Stimulated activated CD8-positive, alpha-beta memory T cell treated with anti-CD3 and anti-CD28 coated beads, Interleukin-4, amount 100 ng/mL, for 4 hours (primary cell): ENCODE measurements at regions not wholly inside any gene's neighbourhood (a gene's known extent, or its start where the extent isn't known, plus 50 kb on each side); places are given as distances from the start of the nearest gene placed in this dataset.

Source experiments
- DNase-seq, 2 donors: peaks; one replicate each; pipeline ENCODE4 v3.0.0-alpha.2; 2020; ENCODE audit warnings: low read depth in 2 of 2, low spot score in 1 of 2

DNA sequence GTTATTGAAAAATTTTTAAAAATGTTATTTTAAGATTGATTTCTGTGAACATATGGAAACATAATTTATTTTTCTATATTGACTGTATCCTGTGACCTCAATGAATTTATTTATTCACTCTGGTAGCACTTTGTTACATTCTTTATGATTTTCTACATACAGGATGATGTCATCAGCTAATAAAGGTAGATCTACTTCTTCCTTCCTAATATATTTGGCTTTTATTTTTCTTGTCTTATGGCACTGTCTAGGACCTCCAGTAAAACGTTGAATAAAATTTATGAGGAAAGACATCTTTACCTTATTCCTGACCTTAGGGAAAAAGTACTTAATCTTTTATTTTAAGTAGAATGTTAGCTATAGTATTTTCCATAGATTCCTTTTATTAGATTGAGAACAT, 78.8 kb upstream of the MAF start:
- no peak for DNase-seq

DNA sequence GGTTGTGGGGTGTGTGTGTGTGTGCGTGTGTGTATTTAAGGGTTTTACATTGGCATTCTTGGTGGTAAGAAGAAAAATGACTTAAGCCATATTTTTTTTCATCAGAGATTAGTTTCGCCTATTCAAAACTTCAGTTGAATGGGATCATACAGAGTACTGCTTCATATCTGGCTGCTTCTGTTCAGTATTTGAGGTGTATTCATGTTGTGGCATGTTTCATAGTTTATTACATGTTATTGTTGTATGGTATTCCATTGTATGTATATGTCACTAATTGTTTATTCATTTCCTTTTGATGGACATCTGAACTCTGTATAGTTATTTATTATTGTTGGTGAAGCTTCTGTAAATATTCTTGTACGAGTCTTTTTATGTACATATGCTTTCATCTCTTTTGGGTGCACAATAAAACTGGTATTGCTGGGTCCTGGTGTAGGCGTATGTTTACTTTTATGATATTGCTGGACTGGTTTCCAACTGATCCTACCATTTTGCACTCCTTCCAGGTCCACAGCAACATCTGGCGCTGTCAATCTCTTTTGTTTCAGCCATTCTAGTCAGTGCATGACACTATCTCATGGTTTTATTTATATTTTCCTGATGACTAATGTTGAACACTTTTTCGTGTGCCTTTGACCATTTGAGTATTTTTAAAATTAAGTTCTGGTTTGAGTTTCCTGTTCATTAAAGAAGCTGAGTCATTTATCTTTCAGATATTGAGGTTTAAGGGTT, 77.4 kb upstream of the MAF start:
- DNase-seq: no peak

DNA sequence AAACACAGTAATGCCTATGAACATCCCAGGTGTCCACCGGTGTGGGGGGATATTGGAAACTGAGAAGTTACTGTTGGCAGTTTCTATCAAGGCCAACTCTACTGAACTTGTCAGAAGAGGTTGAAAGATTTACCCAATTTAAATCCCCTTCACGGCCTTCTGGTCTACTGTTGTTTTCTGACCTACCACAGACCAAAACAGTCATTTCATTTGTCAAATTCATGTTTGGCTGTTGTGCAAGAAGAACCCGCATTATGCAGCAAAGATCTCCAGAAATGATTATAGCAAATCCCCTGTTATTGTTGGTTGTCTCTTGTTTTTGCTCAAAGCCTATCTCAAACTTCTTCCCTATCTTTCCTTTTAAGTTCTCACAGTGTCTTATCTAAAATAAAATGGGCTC, 73.1 kb upstream of the MAF start:
- no peak for DNase-seq

DNA sequence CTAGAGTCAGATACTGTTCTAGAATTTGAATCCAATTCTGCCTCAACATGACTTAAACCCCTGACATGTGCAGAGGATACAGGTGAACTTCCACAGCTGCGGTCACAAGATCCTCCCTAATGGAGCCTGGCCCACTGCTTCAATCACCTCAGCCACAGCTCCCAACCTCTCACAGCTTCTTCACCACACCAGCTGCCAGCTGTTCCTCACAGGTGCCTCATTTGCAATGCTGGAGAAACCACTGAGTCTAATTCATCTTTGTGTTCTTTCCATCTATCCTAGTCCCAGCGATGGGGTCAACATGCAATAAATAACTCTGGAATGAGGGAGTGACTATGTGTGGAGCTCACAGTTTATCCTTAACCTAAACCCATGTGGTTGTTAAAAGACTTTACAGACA, 72.0 kb upstream of the MAF start:
- no peak for DNase-seq

DNA sequence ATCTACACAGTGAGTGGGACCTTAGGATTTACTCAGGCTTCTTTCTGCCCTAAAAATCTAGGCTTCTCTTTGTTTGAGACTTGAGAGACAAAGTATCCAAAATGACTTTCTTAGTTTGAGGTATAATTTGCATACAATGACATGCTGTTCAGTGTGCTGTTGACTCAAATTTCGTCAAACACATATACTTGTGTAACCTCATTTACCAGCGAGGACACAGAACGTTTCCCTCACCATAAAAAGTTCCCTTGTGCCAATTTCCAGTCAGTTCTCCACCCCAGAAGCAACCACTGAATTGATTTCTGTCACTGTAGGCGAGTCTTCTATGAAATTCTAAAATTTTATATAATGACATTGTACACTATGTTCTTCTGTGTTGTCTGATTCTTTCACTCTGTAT, 68.0 kb upstream of the MAF start:
- DNase-seq: no peak

DNA sequence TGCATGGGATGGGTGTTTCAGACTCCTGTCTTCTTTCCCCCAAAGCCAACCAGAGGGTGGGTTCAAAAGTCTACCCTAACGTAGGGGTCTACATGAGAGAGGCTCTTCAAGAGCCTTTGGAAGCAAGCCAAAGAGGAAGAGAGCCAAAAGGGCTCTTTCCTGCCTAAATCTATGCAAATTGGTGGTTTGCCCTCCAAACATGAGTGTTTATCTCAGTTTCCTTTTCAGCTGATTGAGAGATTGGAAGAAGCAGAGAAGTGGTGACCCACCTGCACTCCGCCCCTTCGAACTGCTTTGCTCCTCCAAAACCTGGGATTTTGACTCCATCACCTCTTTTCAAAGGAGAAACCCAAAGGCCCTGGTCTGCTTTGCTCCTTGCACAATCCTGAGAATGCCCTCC, 65.4 kb upstream of the MAF start:
- no peak for DNase-seq

DNA sequence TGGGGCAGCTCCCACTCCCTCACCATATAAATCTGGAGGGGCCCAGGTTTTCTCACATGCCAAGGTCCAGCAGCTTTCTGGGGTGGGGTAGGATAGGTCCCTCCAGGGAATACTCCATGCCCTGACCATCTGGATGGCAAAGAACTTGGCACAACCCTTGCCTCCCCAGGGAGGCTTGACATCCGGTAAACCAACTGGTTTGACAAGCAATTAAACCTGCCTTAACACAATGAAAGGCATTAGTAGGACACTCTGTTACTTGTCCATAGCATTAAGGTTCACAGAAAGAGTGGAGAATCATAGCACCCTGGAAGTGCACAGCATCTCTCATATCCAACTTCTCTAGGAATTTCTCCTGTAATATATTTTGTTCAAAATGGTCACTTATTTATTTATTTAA, 63.9 kb upstream of the MAF start:
- DNase-seq: no peak

DNA sequence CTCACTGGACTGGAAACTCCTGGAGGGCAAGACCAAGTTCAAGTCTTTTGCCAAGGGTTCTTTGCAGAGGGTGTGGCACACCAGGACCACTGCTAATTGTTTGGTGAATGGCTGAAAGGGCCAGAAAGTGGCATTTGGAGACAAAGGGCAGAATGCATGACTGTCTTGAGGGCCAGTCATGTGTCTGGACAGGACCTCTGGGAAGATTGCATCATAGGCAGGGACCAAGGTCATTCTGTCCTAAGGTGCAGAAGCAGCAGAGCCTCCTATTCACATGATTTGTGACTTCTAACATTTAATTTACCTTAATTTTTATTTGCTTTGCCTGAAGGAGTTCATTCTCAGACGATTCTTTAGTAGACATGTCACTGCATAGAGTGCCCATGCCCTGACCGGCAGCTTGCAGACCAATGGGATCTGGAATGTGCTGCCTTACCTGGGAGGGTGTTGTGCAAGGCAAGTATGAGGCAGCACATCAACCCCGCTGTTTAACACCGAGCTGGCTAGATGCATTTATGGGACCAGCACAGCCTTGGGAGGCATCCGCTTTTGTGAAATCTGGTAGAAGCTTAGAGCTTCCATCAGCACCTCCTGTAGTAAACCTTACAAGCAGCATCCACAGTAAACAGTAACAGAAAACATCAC, 62.3 kb upstream of the MAF start:
- DNase-seq: no peak

DNA sequence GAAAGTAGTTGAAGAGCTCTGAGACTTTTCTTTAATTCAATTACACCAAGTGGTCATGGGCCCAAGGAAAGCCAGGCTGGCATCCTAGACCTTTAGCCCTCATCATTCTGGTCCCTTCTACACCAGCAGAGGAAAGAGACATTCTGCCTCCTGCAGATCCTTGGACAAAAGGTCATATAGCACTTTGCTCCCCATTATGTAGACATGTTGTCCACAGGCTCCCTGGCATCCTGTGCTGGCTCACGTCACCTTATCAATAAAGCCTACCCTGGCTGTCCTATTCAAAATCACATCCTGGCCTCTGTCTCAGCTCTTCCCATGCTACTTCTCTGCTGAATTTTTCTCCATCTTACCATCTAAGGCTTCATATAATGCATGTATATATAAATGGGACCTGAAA, 61.6 kb upstream of the MAF start:
- no peak for DNase-seq

DNA sequence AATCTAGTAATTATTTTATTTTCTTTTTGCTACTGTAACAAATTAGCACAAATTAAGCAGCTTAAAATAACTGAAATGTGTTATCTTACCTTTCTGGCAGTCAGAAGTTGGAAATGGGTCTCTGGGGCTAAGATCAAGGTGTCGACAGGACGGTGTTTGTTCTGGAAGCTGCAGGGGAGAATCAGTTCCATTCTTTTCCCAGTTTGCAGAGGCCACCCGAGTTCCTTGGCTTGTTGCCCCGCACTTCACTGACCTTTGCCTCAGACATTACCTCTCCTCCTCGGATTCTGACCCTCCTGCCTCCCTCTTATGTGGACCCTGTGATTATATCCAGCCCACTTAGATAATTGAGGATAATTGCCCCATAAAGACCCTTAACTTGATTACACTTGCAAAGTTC, 61.0 kb upstream of the MAF start:
- no peak for DNase-seq

DNA sequence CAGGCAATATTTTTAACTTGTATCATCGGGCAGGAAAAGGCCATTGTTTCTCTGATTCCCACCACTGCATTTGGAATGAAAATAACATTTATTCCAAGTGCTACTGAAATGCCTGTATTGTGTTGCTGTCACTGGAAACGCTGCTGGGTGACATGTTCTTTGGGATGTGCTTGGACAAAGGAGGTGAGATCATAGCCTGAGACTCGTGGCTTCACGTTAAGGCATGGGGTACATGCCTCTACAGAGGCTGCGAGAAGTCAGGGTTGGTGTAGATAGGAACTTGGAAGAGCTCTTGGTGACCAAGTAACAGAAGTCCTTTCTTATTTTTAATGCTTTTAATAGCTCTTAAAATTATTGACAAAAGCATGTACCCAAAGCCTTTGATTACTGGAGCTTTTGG, 58.8 kb upstream of the MAF start:
- no peak for DNase-seq

DNA sequence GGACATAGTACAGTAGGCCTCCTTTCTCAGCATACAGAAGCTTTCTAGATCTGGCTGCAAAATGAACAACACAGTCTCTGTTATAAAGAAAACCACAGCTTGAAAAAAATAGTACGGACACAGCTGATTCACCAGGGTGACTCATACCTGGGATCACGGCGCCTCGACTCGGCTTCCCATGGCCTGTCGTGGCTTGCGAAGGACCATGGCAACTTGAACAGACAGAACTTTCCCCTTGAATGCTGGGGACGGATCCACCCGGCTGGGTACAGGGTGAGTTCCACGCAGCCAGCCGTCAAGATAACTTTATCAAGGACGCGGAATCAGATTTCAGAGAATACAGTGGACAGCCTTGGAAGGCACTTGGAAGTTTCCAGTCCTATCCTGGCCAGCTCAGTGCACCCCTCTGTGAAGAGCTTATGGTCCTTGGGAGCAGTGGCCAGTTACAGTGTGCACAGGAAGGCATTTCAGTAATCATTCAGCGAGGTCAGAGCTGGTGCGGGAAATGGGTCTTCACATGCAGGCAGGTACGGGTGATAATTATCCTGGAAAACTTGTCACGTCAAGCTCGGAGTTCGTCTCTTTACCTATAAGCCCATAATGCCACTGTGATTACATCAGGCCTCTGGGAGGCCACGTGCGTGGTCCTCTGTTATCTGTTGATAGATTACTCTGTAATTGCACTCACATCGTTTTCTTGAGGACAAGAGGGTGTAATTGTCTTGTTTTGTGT, 57.9 kb upstream of the MAF start:
- no peak for DNase-seq

DNA sequence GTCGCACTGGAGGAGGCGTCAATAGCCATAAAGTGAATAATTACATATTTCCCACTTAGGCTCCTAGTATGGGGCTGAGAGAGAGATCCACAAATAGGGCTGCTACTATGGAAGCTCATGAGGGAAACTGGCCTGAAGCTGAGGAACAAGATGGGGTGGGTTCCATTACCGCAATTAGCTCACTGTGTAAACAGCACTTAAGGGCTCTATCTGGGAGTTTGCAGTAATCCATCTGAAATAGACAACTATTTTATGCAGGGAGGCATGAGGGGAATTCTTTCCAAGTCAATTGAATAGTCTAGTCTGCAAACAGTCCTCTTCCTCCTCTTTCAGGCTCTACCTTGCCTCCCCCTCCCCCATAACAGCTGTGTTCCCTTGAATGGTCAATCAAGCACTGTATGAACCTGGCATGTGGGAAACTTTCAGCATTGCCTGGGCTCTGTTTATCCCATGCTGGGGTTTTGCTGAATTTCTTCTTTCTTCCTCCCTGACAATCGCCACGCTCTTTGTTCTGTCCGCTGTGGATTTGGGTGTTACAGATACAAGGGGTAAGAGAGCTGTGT, 56.1 kb upstream of the MAF start:
- DNase-seq: no peak

DNA sequence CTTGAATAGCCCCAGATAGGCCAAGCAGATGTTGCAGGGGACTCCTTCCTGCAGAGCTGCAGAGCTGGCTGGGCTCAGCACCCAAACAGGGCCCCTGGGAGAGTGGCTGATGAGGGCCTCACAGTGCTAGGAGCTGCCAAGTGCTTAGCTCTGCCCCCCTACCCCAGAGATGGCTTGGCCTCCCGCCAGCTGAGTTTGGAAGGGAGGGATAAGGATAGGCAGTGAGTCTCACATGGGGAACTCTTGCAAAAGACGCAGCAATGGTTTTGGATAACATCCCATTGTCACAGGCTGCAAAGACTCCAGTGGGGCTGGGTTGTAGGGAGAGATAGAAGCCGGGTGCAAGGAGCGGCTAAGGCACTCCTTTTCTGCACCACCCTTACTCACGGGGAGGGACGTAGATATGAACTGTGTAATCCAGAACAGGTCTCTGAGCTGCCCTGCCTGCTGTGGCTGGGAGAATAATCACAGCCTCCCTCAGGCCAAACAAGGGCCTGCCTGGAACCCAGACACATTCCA, 52.9 kb upstream of the MAF start:
- no peak for DNase-seq

DNA sequence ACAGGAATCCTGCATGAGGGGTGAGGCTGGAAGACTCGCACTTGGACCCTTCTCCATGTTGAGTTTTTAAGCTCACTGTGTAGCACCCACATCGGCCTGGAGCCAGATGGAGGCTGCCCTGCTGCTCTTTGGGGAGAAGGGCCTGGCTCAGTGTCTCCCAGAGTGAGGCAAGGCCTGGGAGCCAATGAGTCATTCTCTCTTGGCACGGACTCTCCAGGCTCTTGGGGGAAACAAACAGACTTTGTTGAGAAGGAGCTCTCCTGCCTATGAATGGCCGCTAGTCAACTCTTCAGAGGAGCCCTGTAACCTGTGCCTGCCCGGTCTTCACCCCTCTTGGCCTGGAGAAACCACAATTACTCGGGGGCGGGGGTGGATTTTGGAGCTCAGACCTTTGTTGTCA, 50.8 kb upstream of the MAF start:
- no peak for DNase-seq
